ENCODE measurements at regions not wholly inside any gene's neighbourhood (a gene's known extent, or its start where the extent isn't known, plus 50 kb on each side); places are given as distances from the start of the nearest gene placed in this dataset.

GRCh38 chr4:126475730-126476129, 1157.0 kb upstream of the INTU start:
- H3K9me3 ChIP-seq (ENCODE audit: control insufficient read depth in 4 of 4, low read length in 3 of 4) = no peaks in the 10 kb centered on the region

GRCh38 chr4:126479709-126480108, 1153.0 kb upstream of the INTU start:
- Histone ChIP-seq H3K4me3 (ENCODE audit: low read depth in 1 of 3, low read length in 3 of 3) (no peak overlapping the region), H3K36me3 (ENCODE audit: control insufficient read depth in 4 of 4, insufficient read depth in 3 of 4, low read depth in 1 of 4, low read length in 3 of 4) (no peaks in the 10 kb centered on the region), H3K9me3 (ENCODE audit: control insufficient read depth in 4 of 4, low read length in 3 of 4) (no peaks in the 10 kb centered on the region), H3K9ac (ENCODE audit: low read depth in 1 of 2, low read length in 2 of 2) (no peak overlapping the region), H3K27ac (ENCODE audit: low read depth in 1 of 2, low read length in 2 of 2) (no peak overlapping the region), H3K4me1 (ENCODE audit: control insufficient read depth in 4 of 4, insufficient read depth in 4 of 4, low read length in 3 of 4) (no peaks in the 10 kb centered on the region), H3K27me3 (ENCODE audit: control insufficient read depth in 4 of 4, insufficient read depth in 4 of 4, low read length in 3 of 4) (no peaks in the 10 kb centered on the region)
- WGBS = 85% methylated on average over 7 of the region's 7 CpGs
- no peak for DNase-seq (ENCODE audit: low spot score)
- TF ChIP-seq SP1 (IDR thresholded peaks at IDR 0.05) = no peak
- TF ChIP-seq YY1 (IDR thresholded peaks at IDR 0.05) = no peak
- no peak for TF ChIP-seq RXRA (IDR thresholded peaks at IDR 0.05)
- no peak for TF ChIP-seq ZBTB33 (IDR thresholded peaks at IDR 0.05)
- no peak for TF ChIP-seq NR2F2 (IDR thresholded peaks at IDR 0.05)

More at GRCh38 chr4:126475730-126476129, 1157.0 kb upstream of the INTU start:
- H3K4me3 ChIP-seq (ENCODE audit: low read depth in 1 of 3, low read length in 3 of 3) = no peak overlapping the region
- H3K27ac ChIP-seq (ENCODE audit: low read depth in 1 of 2, low read length in 2 of 2) = no peak overlapping the region
- H3K4me1 ChIP-seq (ENCODE audit: control insufficient read depth in 4 of 4, insufficient read depth in 4 of 4, low read length in 3 of 4) = no peaks in the 10 kb centered on the region
- H3K9ac ChIP-seq (ENCODE audit: low read depth in 1 of 2, low read length in 2 of 2) = no peak overlapping the region
- WGBS = 67% methylated on average over 2 of the region's 2 CpGs
- no peaks in the 10 kb centered on the region for H3K27me3 ChIP-seq (ENCODE audit: control insufficient read depth in 4 of 4, insufficient read depth in 4 of 4, low read length in 3 of 4)
- no peak for DNase-seq (ENCODE audit: low spot score)
- no peaks in the 10 kb centered on the region for H3K36me3 ChIP-seq (ENCODE audit: control insufficient read depth in 4 of 4, insufficient read depth in 3 of 4, low read depth in 1 of 4, low read length in 3 of 4)
- no peak for TF ChIP-seq FOXA1 (IDR thresholded peaks at IDR 0.05)
- TF ChIP-seq RAD21 (IDR thresholded peaks at IDR 0.05) = no peak
- no peak for TF ChIP-seq JUND (IDR thresholded peaks at IDR 0.05)
- TF ChIP-seq RXRA (IDR thresholded peaks at IDR 0.05) = no peak
- no peak for TF ChIP-seq EGR1 (IDR thresholded peaks at IDR 0.05; ENCODE audit: low read depth in 2 of 2)

GRCh38 chr4:126482311-126482710, 1150.4 kb upstream of the INTU start:
- DNase-seq (ENCODE audit: low spot score) = no peak
- no peak overlapping the region for H3K9ac ChIP-seq (ENCODE audit: low read depth in 1 of 2, low read length in 2 of 2)

More at GRCh38 chr4:126482311-126482710, 1150.4 kb upstream of the INTU start:
- H3K4me1 ChIP-seq (ENCODE audit: control insufficient read depth in 4 of 4, insufficient read depth in 4 of 4, low read length in 3 of 4) = no peaks in the 10 kb centered on the region
- TF ChIP-seq YY1 (IDR thresholded peaks at IDR 0.05) (no peak), ATF3 (IDR thresholded peaks at IDR 0.05) (no peak), RAD21 (IDR thresholded peaks at IDR 0.05) (no peak), CTCF (IDR thresholded peaks at IDR 0.05; ENCODE audit: low read depth, low read length, missing input control) (no peak)
- H3K9me3 ChIP-seq (ENCODE audit: control insufficient read depth in 4 of 4, low read length in 3 of 4) = no peaks in the 10 kb centered on the region
- H3K4me3 ChIP-seq (ENCODE audit: low read depth in 1 of 3, low read length in 3 of 3) = no peak overlapping the region
- no peaks in the 10 kb centered on the region for H3K27me3 ChIP-seq (ENCODE audit: control insufficient read depth in 4 of 4, insufficient read depth in 4 of 4, low read length in 3 of 4)
- no peak overlapping the region for H3K27ac ChIP-seq (ENCODE audit: low read depth in 1 of 2, low read length in 2 of 2)
- no peaks in the 10 kb centered on the region for H3K36me3 ChIP-seq (ENCODE audit: control insufficient read depth in 4 of 4, insufficient read depth in 3 of 4, low read depth in 1 of 4, low read length in 3 of 4)
